ENCODE measurements at regions not wholly inside any gene's neighbourhood (a gene's known extent, or its start where the extent isn't known, plus 50 kb on each side); places are given as distances from the start of the nearest gene placed in this dataset.
"Not testable (repeated sequence)": the region's sequence is repeated elsewhere in the genome, so short reads cannot be mapped to it uniquely, and the experiment has no call there.

DNA sequence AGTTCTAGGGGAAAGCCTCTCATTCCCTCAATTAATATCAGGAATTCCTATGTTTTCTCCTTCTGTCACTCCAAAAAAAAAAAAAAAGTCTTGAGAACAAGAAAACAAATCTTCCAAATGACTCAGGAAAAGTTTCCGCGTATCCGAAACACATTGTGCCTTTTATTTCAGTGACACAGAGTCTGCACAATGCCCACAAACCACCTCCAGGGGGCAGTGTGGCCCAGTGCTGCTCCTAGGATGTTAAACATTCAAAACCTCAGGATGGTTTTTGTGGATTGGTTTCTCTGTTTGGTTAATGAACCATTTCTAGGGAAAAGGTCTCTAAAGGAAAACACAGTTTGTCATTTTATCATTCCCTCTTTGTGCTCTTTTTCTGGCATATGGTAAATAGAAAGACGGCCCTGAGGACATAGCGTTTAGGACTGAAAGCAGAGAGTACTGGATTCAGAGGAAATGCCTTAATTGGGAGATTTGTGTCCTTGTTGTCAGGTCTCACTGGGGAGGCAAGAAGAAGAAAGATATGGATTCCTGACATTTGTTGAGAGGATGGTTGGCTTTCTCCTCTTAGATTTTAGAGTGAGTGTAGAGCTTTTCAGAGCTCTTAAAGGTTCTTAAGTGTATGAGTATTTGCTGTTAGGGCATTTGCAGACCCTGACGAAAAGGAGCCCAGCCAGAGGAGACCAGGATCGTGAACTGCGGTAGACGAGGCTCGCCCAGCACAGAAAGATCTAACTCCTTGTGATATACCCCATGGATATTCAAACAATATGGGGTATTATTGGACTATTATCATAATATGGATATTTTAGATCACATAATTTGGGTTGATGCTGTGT lies 65.7 kb upstream of the MAP9 start:
- TF ChIP-seq JUND (IDR thresholded peaks at IDR 0.05; ENCODE audit: low read depth): no peak
- peak; percentile 9 to 78 for DNase-seq (ENCODE audit: low read depth in 1 of 2, low spot score in 1 of 2)
- in situ Hi-C loops (cut with HindIII; ENCODE audit: low pct_unique_long_range_greater_than_20kb, low sequenced_read_pairs): no loop called here

DNA sequence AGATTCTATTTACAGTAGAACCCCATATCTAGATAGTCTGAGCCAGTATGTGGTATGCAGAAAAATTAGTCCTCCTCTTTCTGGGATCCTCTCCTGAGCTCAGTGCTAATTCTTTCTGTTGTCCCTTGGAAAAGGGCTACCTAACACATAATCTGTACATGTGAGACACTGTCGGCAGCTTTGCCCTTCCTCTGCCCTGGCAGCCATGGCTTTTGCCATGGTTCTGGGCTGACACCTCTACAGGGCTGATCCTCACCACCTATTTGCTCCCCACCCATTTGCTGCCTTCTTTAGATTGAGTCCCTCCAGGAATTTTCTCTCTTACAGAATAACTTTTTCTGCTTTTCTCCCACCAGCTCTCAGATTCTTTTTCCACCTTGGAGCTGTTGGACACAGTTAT lies 64.7 kb upstream of the MAP9 start:
- in situ Hi-C loops (cut with HindIII; ENCODE audit: low pct_unique_long_range_greater_than_20kb, low sequenced_read_pairs): no loop called here
- no peak for TF ChIP-seq JUND (IDR thresholded peaks at IDR 0.05; ENCODE audit: low read depth)
- DNase-seq (ENCODE audit: low read depth in 1 of 2, low spot score in 1 of 2): no peak

DNA sequence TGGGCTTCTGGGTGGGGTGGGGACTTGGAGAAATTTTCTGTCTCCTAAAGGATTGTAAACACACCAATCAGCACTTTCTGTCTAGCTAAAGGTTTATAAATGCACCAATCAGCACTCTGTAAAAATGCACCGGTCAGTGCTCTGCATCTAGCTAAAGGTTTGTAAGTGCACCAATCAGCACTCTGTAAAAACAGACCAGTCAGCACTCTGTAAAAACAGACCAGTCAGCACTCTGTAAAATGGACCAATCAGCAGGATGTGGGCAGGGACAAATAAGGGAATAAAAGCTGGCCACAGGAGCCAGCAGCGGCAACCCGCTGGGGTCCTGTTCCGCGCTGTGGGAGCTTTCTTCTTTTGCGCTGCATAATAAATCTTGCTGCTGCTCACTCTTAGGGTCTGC lies 63.0 kb upstream of the MAP9 start:
- DNase-seq (ENCODE audit: low read depth in 1 of 2, low spot score in 1 of 2); in situ Hi-C loops (cut with HindIII; ENCODE audit: low pct_unique_long_range_greater_than_20kb, low sequenced_read_pairs): not testable (repeated sequence)

DNA sequence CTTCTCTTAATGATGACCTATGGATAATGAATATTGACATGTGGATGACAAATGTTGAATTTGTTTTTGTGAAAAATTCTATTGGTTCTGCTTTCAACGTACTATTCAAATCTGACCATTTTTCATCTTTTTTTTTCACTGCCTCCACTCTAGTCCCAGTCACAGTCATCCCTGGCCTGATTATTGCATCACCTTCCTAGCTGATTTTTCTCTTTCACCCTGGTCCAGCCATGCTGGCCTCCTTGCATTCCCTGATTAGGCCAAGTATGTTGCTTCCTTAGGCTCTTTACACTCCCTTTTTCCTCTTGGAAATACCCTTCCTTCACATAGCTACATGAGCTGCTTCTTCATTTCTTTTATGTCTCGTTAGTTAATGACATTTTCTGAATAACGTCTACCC lies 58.1 kb upstream of the MAP9 start:
- TF ChIP-seq JUND (IDR thresholded peaks at IDR 0.05; ENCODE audit: low read depth): no peak
- in situ Hi-C loops (cut with HindIII; ENCODE audit: low pct_unique_long_range_greater_than_20kb, low sequenced_read_pairs): no loop called here

DNA sequence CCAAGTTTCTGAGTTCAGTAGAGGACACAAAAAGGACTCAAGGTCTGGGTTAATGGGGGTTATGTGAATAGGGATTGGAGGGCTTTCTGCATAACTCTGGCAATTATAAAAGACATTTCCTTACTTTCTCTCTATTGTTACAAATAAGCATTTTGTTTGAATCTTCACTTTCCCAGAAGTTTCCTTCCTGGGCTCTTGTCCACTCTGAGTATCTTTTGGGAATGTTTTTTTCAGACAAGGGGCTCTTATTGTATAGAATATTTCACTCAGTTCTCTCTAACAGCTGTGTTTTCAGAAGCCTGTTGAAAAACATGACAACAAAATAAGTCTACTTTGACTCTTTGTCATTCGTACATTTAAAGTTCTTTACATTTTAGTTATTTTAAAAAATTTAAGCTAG lies 57.6 kb upstream of the MAP9 start:
- no peak for DNase-seq (ENCODE audit: low read depth in 1 of 2, low spot score in 1 of 2)
- in situ Hi-C loops (cut with HindIII; ENCODE audit: low pct_unique_long_range_greater_than_20kb, low sequenced_read_pairs): no loop called here
- no peak for TF ChIP-seq JUND (IDR thresholded peaks at IDR 0.05; ENCODE audit: low read depth)

More for the DNA sequence above, 58.1 kb upstream of the MAP9 start:
- no peak for DNase-seq (ENCODE audit: low read depth in 1 of 2, low spot score in 1 of 2)

DNA sequence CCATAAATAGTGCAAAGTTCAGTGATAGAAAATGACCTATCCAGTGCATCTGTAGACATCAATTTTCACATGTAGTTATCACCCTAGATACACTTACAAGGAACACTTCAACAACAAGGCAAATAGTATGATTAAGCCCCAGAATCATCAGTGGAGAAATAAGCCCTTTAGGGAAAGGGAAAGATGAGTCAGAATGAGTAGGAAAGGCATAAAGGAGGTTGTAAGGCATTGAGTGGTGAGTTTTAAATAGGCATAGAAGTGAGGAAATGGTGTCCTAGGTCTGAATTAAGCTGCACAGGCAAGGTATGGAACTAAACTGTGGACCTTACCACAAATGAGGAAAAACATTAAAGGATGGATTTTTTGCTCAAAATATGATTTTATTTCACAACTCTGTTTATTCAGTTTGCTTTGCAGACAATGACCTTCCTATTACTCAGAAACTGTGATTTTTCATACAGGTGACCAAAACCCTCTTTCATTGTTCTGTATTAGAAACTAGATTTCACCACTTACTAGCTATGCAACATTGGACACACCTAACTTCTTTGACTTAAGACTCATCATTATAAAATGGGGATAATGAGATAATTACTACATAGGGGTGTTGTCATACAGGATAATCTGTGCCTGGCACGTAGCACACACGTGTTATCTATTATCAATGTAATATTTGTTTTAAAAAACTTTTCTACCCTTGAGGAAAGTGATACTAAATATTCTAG lies 57.0 kb upstream of the MAP9 start:
- DNase-seq (ENCODE audit: low read depth in 1 of 2, low spot score in 1 of 2): no peak
- in situ Hi-C loops (cut with HindIII; ENCODE audit: low pct_unique_long_range_greater_than_20kb, low sequenced_read_pairs): no loop called here
- no peak for TF ChIP-seq JUND (IDR thresholded peaks at IDR 0.05; ENCODE audit: low read depth)

DNA sequence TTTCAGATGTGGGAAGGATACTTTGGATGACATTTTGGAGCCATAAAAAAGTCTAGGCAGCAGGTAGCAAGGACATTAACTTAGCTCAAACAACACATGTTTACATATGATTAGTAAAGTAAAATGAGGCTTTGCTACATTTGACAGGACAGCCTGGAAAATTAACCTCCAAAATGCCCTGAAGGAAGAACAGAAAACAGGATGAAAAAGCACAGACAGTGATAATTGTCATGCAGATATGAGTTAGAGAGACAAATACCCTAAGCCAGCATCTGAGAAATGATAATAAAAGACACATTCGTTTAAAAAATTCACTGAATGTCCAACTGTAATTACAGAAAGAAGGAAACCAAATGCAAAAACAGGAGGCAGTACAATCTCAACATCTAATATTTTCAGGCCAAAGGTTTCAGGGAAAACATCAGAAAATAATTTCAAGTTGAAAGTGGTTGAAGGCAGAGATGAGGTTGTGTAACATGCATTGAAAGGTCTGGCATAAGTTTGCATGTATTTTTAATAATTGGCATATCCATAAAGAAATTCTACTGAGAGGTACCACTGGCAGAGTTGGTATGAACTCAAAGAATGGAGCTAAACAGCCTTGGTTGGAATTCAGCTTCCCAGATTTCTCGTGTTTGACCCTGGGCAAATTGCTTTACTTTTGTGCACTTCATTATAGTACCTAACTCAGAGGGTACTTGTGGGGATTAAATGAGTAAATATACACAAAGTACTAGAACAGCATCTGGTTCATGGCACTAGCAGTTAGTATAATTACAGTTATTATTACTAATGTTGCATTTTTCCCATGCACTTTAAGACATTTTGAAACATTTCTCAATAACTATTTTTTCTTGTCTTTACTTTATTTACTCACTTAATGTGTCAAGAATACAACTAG lies 54.4 kb upstream of the MAP9 start:
- no peak for DNase-seq (ENCODE audit: low read depth in 1 of 2, low spot score in 1 of 2)
- TF ChIP-seq JUND (IDR thresholded peaks at IDR 0.05; ENCODE audit: low read depth): no peak
- in situ Hi-C loops (cut with HindIII; ENCODE audit: low pct_unique_long_range_greater_than_20kb, low sequenced_read_pairs): no loop called here

DNA sequence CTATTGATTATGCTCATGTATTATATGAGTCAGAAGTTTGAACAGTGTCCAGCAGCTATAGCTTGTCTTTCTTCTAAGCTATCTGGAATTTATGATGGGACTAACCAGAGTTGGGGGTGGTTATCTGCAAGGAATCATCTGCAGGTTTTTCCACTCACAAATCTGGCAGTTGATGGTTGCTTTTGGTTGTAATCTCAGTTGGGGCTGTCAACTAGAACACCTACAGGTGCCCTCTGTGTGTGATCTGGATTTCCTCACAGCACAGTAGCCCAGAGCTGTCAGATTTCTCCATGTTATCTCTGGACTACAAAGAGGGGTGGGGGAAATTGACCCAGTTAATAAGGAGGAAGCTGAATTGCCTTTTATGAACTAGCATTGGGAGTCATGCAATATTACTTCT lies 51.4 kb upstream of the MAP9 start:
- no peak for DNase-seq (ENCODE audit: low read depth in 1 of 2, low spot score in 1 of 2)
- in situ Hi-C loops (cut with HindIII; ENCODE audit: low pct_unique_long_range_greater_than_20kb, low sequenced_read_pairs): no loop called here
- TF ChIP-seq JUND (IDR thresholded peaks at IDR 0.05; ENCODE audit: low read depth): no peak

DNA sequence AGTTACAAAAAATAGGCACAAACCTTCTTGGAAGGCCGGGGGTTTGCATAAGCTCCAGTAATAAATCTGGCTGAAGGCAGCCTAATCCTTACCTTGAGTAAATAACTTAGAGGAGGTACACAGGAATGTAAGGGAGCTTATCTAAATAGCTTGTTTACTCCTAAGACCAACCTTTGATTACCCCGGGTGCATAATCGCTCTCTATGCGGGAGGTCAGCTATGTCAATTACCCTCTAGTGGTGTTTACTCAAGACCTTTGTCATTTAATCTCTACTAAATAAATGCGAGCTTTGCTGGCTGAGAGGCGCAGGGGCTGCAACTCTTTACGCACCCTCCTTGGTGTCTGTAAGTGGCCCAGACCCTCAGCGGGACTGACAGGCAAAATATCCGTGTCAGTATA lies 50.2 kb upstream of the MAP9 start:
- no peak for DNase-seq (ENCODE audit: low read depth in 1 of 2, low spot score in 1 of 2)
- in situ Hi-C loops (cut with HindIII; ENCODE audit: low pct_unique_long_range_greater_than_20kb, low sequenced_read_pairs): no loop called here
- TF ChIP-seq JUND (IDR thresholded peaks at IDR 0.05; ENCODE audit: low read depth): no peak
